K562 (cell line): ENCODE measurements at regions not wholly inside any gene's neighbourhood (a gene's known extent, or its start where the extent isn't known, plus 50 kb on each side); places are given as distances from the start of the nearest gene placed in this dataset.
A peak's percentile ranks its signal among the peaks of the same experiment; 100 is the strongest.

Experiments
- ATAC-seq: fragments of 200-7000 bp; cut with Tn5 transposase; 3 replicates; pipeline ENCODE4 v1.9.1; 2020; ENCODE audit warnings: moderate library complexity
- BruUV-seq: library from RNA; stranded (reverse); fragments of 400-500 nt; replicated peaks from 2 replicates; lab custom pipeline; 2021; lab: Mats Ljungman, UMichigan
- CTCF ChIA-PET: fragments of 300-600 bp; formaldehyde crosslinking; extraction: SDS; loops from one replicate; lab custom pipeline; 2021; ENCODE audit warnings: low intra/inter-chr PET ratio; lab: Yijun Ruan, JAX
- POLR2A ChIA-PET: fragments of 300-600, 350-650 bp; sonication (Branson Sonifier 250); formaldehyde crosslinking; extraction: SDS; loops from one replicate; lab custom pipeline; 2021; ENCODE audit warnings: antibody characterized with exemption, inconsistent platforms; lab: Yijun Ruan, JAX
- DNase-seq, 4 experiments: peaks; one replicate each; pipeline versions ENCODE4 v3.0.0 to v3.0.0-alpha.2; 2011 to 2018; ENCODE audit warnings: low spot score in 3 of 4, mixed read lengths in 3 of 4; ENCODE audit errors: extremely low read depth in 1 of 4
- FAIRE-seq: peaks from 2 replicates; lab custom pipeline; 2011; peaks lifted over from hg19 to GRCh38; lab: Jason Lieb, UNC
- H2AFZ ChIP-seq: 2 replicates; pipeline ENCODE4 v1.6.0; 2011; ENCODE audit warnings: low read depth, low read length, control low read depth, inconsistent platforms
- H3K27ac ChIP-seq: fragments of 200-600 bp; 3 replicates; pipeline ENCODE4 v1.8.0; 2011; ENCODE audit warnings: low read depth, mild to moderate bottlenecking, control low read depth, inconsistent platforms, low read length, moderate library complexity, mixed read lengths; ENCODE audit errors: extremely low read depth
- H3K27me3 ChIP-seq, 2 experiments: fragments of 300-600 bp in 1 of 2; 2 replicates in 1 of 2; 3 replicates in 1 of 2; pipeline versions ENCODE4 v1.6.0 to v1.8.0; 2011; ENCODE audit warnings: inconsistent platforms in 2 of 2, low read length in 2 of 2, mild to moderate bottlenecking in 1 of 2, mixed read lengths in 1 of 2, moderate library complexity in 1 of 2; ENCODE audit not compliant: control insufficient read depth in 2 of 2, insufficient read depth in 2 of 2
- H3K36me3 ChIP-seq: fragments of 300-600 bp; 3 replicates; pipeline ENCODE4 v1.8.0; 2011; ENCODE audit warnings: mild to moderate bottlenecking, low read length, inconsistent platforms; ENCODE audit not compliant: control insufficient read depth, insufficient read depth
- H3K4me1 ChIP-seq, 2 experiments: fragments of 200-600 bp in 1 of 2; replicated peaks in 1 of 2; 2 replicates in 1 of 2; 3 replicates in 1 of 2; pipeline versions ENCODE4 v1.5.1 to v1.8.0; 2011; ENCODE audit warnings: inconsistent platforms in 2 of 2, low read length in 2 of 2, mild to moderate bottlenecking in 1 of 2, mixed read lengths in 1 of 2, moderate library complexity in 1 of 2; ENCODE audit not compliant: control insufficient read depth in 2 of 2, insufficient read depth in 2 of 2
- H3K4me2 ChIP-seq: 2 replicates; pipeline ENCODE4 v1.6.1; 2011; ENCODE audit warnings: low read length, control low read depth, inconsistent platforms, mixed read lengths; ENCODE audit not compliant: insufficient read depth
- H3K4me3 ChIP-seq: fragments of 200-600 bp; sonication (generic), shearing (Covaris generic); 2 replicates; pipeline ENCODE4 v1.5.1; 2016; ENCODE audit warnings: control low read depth, inconsistent platforms
- H3K79me2 ChIP-seq: fragments of 200-600 bp; 3 replicates; pipeline ENCODE4 v1.8.0; 2011; ENCODE audit warnings: low read length, inconsistent platforms; ENCODE audit not compliant: control insufficient read depth, insufficient read depth
- H3K9ac ChIP-seq, 2 experiments: 2 replicates each; pipeline versions ENCODE4 v1.6.0 to v1.6.1; 2011; ENCODE audit warnings: low read depth in 2 of 2, low read length in 2 of 2, control low read depth in 1 of 2, inconsistent platforms in 1 of 2, mild to moderate bottlenecking in 1 of 2, mixed read lengths in 1 of 2; ENCODE audit not compliant: insufficient read depth in 1 of 2
- H3K9me1 ChIP-seq: one replicate; pipeline ENCODE4 v1.6.0; 2011; ENCODE audit warnings: inconsistent platforms, mild to moderate bottlenecking, low read length, moderate library complexity; ENCODE audit not compliant: control insufficient read depth, insufficient read depth
- H3K9me3 ChIP-seq: replicated peaks from 2 replicates; pipeline ENCODE4 v1.5.1; 2011; ENCODE audit warnings: low read depth, low read length, inconsistent platforms; ENCODE audit not compliant: control insufficient read depth, insufficient read depth
- H4K20me1 ChIP-seq: replicated peaks from 2 replicates; pipeline ENCODE4 v1.6.1; 2011; ENCODE audit warnings: low read length, inconsistent platforms, mixed read lengths; ENCODE audit not compliant: control insufficient read depth, insufficient read depth
- CREB1 ChIP-seq, 2 experiments: sonication (generic) in 1 of 2; formaldehyde crosslinking in 1 of 2; IDR thresholded peaks; 2 replicates each; pipeline versions ENCODE4 v1.6.1 to v1.8.0; 2012 to 2022; ENCODE audit warnings: inconsistent platforms in 1 of 2, mild to moderate bottlenecking in 1 of 2, missing genetic modification reagents in 1 of 2, moderate library complexity in 1 of 2
- CTBP1 ChIP-seq: fragments of 450-650 bp; IDR thresholded peaks from 2 replicates; pipeline ENCODE4 v1.6.1; 2016; ENCODE audit warnings: borderline replicate concordance
- EGR1 ChIP-seq: fragments of 450-650 bp; conservative IDR thresholded peaks from 2 replicates; pipeline ENCODE4 v1.6.1; 2017; ENCODE audit warnings: mild to moderate bottlenecking
- ERF ChIP-seq: fragments of 450-650 bp; formaldehyde crosslinking; IDR thresholded peaks from 2 replicates; pipeline ENCODE4 v1.4.0; 2020; ENCODE audit warnings: mild to moderate bottlenecking, mixed read lengths
- GMEB1 ChIP-seq: fragments of 250-450 bp; sonication (Bioruptor Pico); IDR thresholded peaks from 2 replicates; pipeline ENCODE4 v1.4.0; 2020; ENCODE audit warnings: mild to moderate bottlenecking
- HNRNPLL ChIP-seq: fragments of 200-400 bp; formaldehyde crosslinking; IDR thresholded peaks from 2 replicates; pipeline ENCODE4 v1.6.1; 2017; ENCODE audit warnings: low read length, low read depth, mild to moderate bottlenecking; ENCODE audit not compliant: poor library complexity, severe bottlenecking
- KDM2B ChIP-seq: fragments of 250-450 bp; sonication (Bioruptor Pico); IDR thresholded peaks from 2 replicates; pipeline ENCODE4 v1.8.0; 2021; ENCODE audit warnings: mild to moderate bottlenecking, moderate library complexity
- LCOR ChIP-seq: sonication (generic); formaldehyde crosslinking; IDR thresholded peaks from 2 replicates; pipeline ENCODE4 v1.8.0; 2022; ENCODE audit warnings: mild to moderate bottlenecking, missing genetic modification reagents
- MECOM ChIP-seq: fragments of 250-450 bp; sonication (Bioruptor Pico); IDR thresholded peaks from 2 replicates; pipeline ENCODE4 v1.8.0; 2022; ENCODE audit warnings: inconsistent platforms
- PHF8 ChIP-seq: fragments of 200-600 bp; sonication (generic); IDR thresholded peaks from 2 replicates; pipeline ENCODE4 v1.6.1; 2012; ENCODE audit warnings: mixed run types, mild to moderate bottlenecking, inconsistent platforms, low read length, moderate library complexity, borderline replicate concordance
- POLR2A ChIP-seq: fragments of 450-650 bp; conservative IDR thresholded peaks from 2 replicates; pipeline ENCODE4 v1.6.1; 2016
- POLR2G ChIP-seq: fragments of 200-400 bp; formaldehyde crosslinking; IDR thresholded peaks from 2 replicates; pipeline ENCODE4 v1.6.1; 2017; ENCODE audit warnings: low read depth, mild to moderate bottlenecking, antibody characterized with exemption, low read length, moderate library complexity
- RBBP5 ChIP-seq: fragments of 200-600 bp; sonication (generic); IDR thresholded peaks from 2 replicates; pipeline ENCODE4 v1.6.1; 2012; ENCODE audit warnings: borderline replicate concordance, mild to moderate bottlenecking, low read length, control low read depth, inconsistent platforms; ENCODE audit not compliant: insufficient read depth, poor library complexity, severe bottlenecking
- RBFOX2 ChIP-seq: fragments of 200-400 bp; formaldehyde crosslinking; IDR thresholded peaks from 2 replicates; pipeline ENCODE4 v1.6.1; 2017; ENCODE audit warnings: low read depth, mild to moderate bottlenecking, low read length, moderate library complexity
- SMARCA5 ChIP-seq: fragments of 450-650 bp; IDR thresholded peaks from 2 replicates; pipeline ENCODE4 v1.6.1; 2016
- TAF1 ChIP-seq: IDR thresholded peaks from 2 replicates; pipeline ENCODE4 v1.6.1; 2011; ENCODE audit warnings: mild to moderate bottlenecking, low read length, moderate library complexity; ENCODE audit not compliant: insufficient read depth, control insufficient read depth, severe bottlenecking; ENCODE audit errors: extremely low read depth
- ZBTB12 ChIP-seq: fragments of 250-450 bp; sonication (Bioruptor Pico); IDR thresholded peaks from 2 replicates; pipeline ENCODE4 v1.4.0; 2020
- ZNF75A ChIP-seq: fragments of 450-650 bp; formaldehyde crosslinking; IDR thresholded peaks from 2 replicates; pipeline ENCODE4 v1.4.0; 2020; ENCODE audit warnings: mild to moderate bottlenecking
- WGBS: fragments of 100-300 bp; shearing (Covaris generic); methylation state at CpG from one replicate; pipeline ENCODE4 v1.1.6; 2016; ENCODE audit warnings: low coverage, mixed read lengths; ENCODE audit not compliant: insufficient coverage; ENCODE audit errors: missing lambda C conversion rate; 5-methylcytosine and 5-hydroxymethylcytosine counted together
- in situ Hi-C: fragments of 300-500 bp; cut with MboI; formaldehyde crosslinking; loops from 4 replicates; pipeline ENCODE4 v1.15.0; 2018; ENCODE audit warnings: inconsistent platforms, mixed read lengths
- intact Hi-C: fragments of 100-400 bp; cut with micrococcal nuclease; formaldehyde crosslinking; loops from 2 replicates; pipeline ENCODE4 v1.14.2; 2022

GRCh38 chr11:16603890-16604793 lies 134.3 kb upstream of the C11orf58 start:
- WGBS = 8% methylated on average over 51 of the region's 53 CpGs
- Histone ChIP-seq H3K4me1 (peaks cover 16 to 40% of the 10 kb centered on the region in 2 experiments; a peak in 4 of 5 replicates), H3K27me3 (no peaks in the 10 kb centered on the region), H3K4me2 (peak overlapping the region; percentile 79), H3K36me3 (no peaks in the 10 kb centered on the region), H2AFZ (peak overlapping the region; percentile 95), H3K27ac (peak overlapping the region; percentile 90), H3K9ac (peak overlapping the region; percentile 75 to 98), H4K20me1 (no peaks in the 10 kb centered on the region), H3K9me1 (no peaks in the 10 kb centered on the region), H3K9me3 (no peaks in the 10 kb centered on the region), H3K79me2 (peaks cover 30% of the 10 kb centered on the region), H3K4me3 (peak overlapping the region; percentile 71)
- ATAC-seq (peak; percentile 65), DNase-seq (peak; percentile 60 to 83 (median 66)), FAIRE-seq (no peak)
- no TSS peak for BruUV-seq
- in situ Hi-C loops = loop anchor here (25.0 kb wide), 1 partner anchor 767 kb away; no protein-coding TSS in a partner anchor
- POLR2A ChIA-PET = interaction anchor here (0.6 to 1.9 kb wide), 10 partner anchors 8 to 1486 kb away, joined by 3 to 8 read pairs (median 3); no protein-coding TSS in a partner anchor
- intact Hi-C loops = loop anchor here (5.0 to 10.0 kb wide), 3 partner anchors 149 to 559 kb away; no protein-coding TSS in a partner anchor
- CTCF ChIA-PET = no interaction called here
- TF ChIP-seq CREB1 (IDR thresholded peaks at IDR 0.05) (peak; percentile 86), CREB1 (CRISPR knock-in tag; IDR thresholded peaks at IDR 0.05) (peak; percentile 72), EGR1 (peak; percentile 27), ZNF75A (peak; percentile 87), GMEB1 (CRISPR knock-in tag) (0 out of 2 replicates have a peak, but pooled peaks have one; percentile 9), CTBP1 (no peak), POLR2A (peak; percentile 63), KDM2B (CRISPR knock-in tag) (0 out of 2 replicates have a peak, but pooled peaks have one; percentile 16), PHF8 (peak; percentile 42; the same call in 1 of the 2 replicates), TAF1 (peak; percentile 48), ZBTB12 (0 out of 2 replicates have a peak, but pooled peaks have one; percentile 19), RBBP5 (peak; percentile 58), POLR2G (peak; percentile 75), HNRNPLL (peak; percentile 1), LCOR (peak; percentile 75; the same call in 1 of the 2 replicates), SMARCA5 (no peak), ERF (CRISPR knock-in tag) (peak; percentile 57; the same call in 1 of the 2 replicates), MECOM (CRISPR knock-in tag) (no peak), RBFOX2 (peak; percentile 77)
